Stimulated activated naive B cell treated with anti-CD40 and anti-IgM and Interleukin-4, amounts not matched to agents 10 μg/mL and 1 μg/mL and 100 μg/mL, for 72 hours (primary cell): ENCODE measurements at regions not wholly inside any gene's neighbourhood (a gene's known extent, or its start where the extent isn't known, plus 50 kb on each side); places are given as distances from the start of the nearest gene placed in this dataset.
"Not testable (repeated sequence)": the region's sequence is repeated elsewhere in the genome, so short reads cannot be mapped to it uniquely, and the experiment has no call there.

ENCODE experiments used
- ATAC-seq, 2 donors: fragments of 150-1000 bp; cut with Tn5 transposase; replicated peaks; 2 replicates each; pipeline ENCODE4 v1.10.0; 2021; ENCODE audit warnings: moderate library complexity in 1 of 2
- DNase-seq: peaks from one replicate; pipeline ENCODE4 v3.0.0; 2021
- H3K27ac Mint-ChIP-seq: one replicate; pipeline ENCODE4 v1.8.0; 2022; ENCODE audit warnings: mild to moderate bottlenecking, mixed read lengths
- H3K27me3 Mint-ChIP-seq, 2 donors: one replicate each; pipeline ENCODE4 v1.8.0; 2022; ENCODE audit warnings: mixed read lengths in 2 of 2
- H3K36me3 Mint-ChIP-seq, 2 donors: one replicate each; pipeline ENCODE4 v1.8.0; 2022; ENCODE audit warnings: mixed read lengths in 2 of 2, mild to moderate bottlenecking in 1 of 2
- H3K4me1 Mint-ChIP-seq, 2 donors: one replicate each; pipeline ENCODE4 v1.8.0; 2022; ENCODE audit warnings: mixed read lengths in 2 of 2, mild to moderate bottlenecking in 1 of 2
- H3K4me3 Mint-ChIP-seq, 2 donors: one replicate each; pipeline ENCODE4 v1.8.0; 2022; ENCODE audit warnings: mild to moderate bottlenecking in 2 of 2, mixed read lengths in 2 of 2, moderate library complexity in 1 of 2
- H3K9me3 Mint-ChIP-seq, 2 donors: one replicate each; pipeline ENCODE4 v1.8.0; 2022; ENCODE audit warnings: mixed read lengths in 2 of 2, mild to moderate bottlenecking in 1 of 2

DNA sequence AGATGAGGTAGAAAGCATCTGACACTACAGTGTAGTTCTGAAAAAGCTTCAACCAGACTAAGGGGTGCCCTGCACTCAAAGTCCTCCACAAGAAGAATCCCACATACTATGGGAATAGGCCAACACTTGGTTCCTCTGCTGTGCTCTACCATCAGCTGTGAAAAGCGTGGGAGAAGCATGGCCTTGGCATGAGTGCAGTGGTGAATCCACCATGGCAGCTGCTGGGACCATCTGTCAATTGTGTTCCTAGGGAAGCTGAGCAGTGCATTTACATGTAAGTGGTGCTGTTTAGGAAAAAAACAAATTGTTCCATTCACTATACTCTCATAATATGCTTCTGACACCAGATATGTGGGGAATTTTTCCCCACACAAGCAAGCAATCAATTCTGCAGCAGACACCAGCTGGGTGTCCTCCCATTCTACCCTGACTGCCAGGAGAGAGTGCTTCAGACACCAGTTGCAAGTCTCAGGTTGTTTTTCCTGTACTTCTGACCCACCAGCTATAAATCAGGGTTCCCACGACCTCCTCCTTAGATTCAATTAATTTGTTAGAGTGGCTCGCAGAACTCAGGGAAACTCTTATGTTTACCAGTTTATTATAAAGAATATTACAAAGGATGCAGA lies 230.8 kb upstream of the CHRM3 start:
- H3K4me1 Mint-ChIP-seq, result no peaks in the 10 kb centered on the region

DNA sequence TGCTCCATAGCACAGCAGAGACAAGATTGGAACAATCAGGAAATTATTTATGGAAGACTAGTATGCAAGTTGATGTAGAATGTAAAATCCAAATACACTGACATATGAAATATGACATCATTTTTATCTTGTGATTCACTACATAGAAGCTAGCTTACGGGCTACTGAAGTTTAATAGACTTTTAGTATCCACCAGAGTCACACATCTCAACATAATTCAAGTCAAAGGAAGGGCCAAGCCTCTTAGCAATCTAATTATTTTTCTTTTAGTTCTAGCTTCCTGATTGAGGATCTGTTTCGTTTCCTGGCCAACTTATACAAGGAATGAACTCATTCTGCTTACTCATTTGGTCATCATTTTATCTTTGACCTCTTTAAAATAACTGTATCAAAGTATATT lies 234.4 kb upstream of the CHRM3 start:
- ATAC-seq (no peak), DNase-seq (no peak)
- H3K27ac Mint-ChIP-seq, result no peak overlapping the region
- H3K4me1 Mint-ChIP-seq, result no peaks in the 10 kb centered on the region
- H3K9me3 Mint-ChIP-seq, result peaks cover 4 to 7% of the 10 kb centered on the region in 2 donors
- no peaks in the 10 kb centered on the region for H3K36me3 Mint-ChIP-seq
- no peak overlapping the region for H3K4me3 Mint-ChIP-seq
- H3K27me3 Mint-ChIP-seq, result no peaks in the 10 kb centered on the region

More for the DNA sequence above, 230.8 kb upstream of the CHRM3 start:
- H3K27ac Mint-ChIP-seq, result no peak overlapping the region
- H3K4me3 Mint-ChIP-seq, result no peak overlapping the region
- no peak for DNase-seq
- no peaks in the 10 kb centered on the region for H3K36me3 Mint-ChIP-seq
- ATAC-seq, result no peak
- H3K9me3 Mint-ChIP-seq, result peaks cover 4 to 5% of the 10 kb centered on the region in 2 donors
- no peaks in the 10 kb centered on the region for H3K27me3 Mint-ChIP-seq

DNA sequence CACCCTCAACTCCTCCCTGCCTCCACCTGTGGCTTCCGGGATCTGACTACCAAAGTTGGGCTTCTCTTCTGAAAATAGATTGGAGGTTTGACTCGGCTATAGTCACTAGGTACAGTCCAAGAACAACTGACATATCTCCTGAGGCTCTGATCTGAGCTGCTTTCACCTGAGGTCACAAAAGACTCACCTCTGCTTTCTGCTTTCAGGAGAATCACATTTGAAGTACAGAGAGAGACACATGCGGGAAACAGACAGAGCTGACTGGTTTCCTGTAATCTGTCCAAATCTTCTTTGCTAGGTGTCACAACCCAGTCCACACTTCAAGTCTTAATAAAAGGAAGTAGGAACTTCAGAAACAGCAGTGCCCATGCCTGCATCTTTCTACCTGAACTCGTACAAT lies 245.4 kb upstream of the CHRM3 start:
- ATAC-seq (no peak), DNase-seq (no peak)
- Mint-ChIP-seq H3K27me3 (no peaks in the 10 kb centered on the region), H3K27ac (no peak overlapping the region), H3K9me3 (peaks cover 2 to 4% of the 10 kb centered on the region in 2 donors), H3K4me1 (no peaks in the 10 kb centered on the region), H3K4me3 (no peak overlapping the region), H3K36me3 (no peaks in the 10 kb centered on the region)

DNA sequence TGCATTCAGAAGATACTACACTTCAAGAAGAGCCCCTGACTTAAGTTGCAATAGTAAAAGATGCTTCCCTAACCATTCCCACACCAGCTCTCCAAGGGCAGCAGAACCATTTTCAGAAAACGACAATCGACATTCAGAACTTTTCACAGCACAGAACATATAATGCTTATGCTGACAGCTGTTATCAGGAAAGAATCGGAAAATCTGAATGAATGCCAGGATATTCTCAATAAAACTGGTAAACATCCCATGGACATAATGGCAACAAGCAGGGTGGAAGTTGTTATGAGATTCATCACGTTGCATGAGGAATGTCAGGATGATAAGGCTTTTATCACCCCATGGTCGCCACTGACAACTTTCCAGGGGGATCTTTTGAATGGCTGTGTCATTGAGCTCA lies 246.6 kb upstream of the CHRM3 start:
- DNase-seq (no peak), ATAC-seq (no peak)
- Mint-ChIP-seq H3K4me3 (no peak overlapping the region), H3K27ac (no peak overlapping the region), H3K27me3 (no peaks in the 10 kb centered on the region), H3K36me3 (no peaks in the 10 kb centered on the region), H3K9me3 (peaks cover 6 to 10% of the 10 kb centered on the region in 2 donors), H3K4me1 (no peaks in the 10 kb centered on the region)

DNA sequence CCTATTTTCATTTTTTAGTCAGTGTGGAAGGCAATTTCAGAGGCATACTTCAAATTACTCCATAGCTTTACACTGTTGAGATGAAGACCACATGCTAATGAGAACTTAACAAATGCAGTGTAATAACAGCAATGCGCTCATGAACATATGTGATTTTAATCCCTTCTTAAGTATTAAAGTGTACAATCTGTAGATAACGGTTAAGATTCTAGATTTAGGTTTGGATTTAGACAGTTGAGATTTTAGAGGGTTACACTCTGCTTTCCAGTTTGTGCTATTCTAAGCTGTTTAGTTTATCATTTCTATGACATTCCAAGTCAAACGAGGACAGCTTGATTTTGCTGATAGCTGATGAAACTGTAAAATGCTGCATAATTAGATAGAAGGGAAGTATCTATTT lies 257.8 kb upstream of the CHRM3 start:
- no peaks in the 10 kb centered on the region for H3K36me3 Mint-ChIP-seq

DNA sequence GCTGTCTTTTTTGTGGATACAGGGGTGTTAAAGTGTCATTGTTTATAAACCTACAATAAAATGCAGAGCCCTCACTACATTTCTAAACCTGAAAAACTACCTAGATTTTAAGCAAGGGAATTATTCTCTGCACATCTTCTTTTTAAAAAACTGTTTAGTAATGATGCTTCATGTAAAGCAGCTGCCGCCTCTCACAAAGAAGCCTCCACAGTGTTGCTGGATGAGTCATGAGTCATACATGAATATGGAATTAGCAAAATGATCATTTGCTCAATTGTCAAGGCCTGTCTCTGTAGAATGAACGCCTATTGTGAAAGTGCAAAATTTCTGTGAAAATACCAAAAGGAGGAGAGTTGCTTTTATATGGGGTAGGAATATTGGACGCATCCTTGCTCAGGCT lies 259.5 kb upstream of the CHRM3 start:
- ATAC-seq (no peak), DNase-seq (no peak)
- no peaks in the 10 kb centered on the region for H3K36me3 Mint-ChIP-seq
- no peaks in the 10 kb centered on the region for H3K27me3 Mint-ChIP-seq
- H3K4me3 Mint-ChIP-seq, result no peak overlapping the region
- H3K4me1 Mint-ChIP-seq, result no peaks in the 10 kb centered on the region
- no peak overlapping the region for H3K27ac Mint-ChIP-seq
- H3K9me3 Mint-ChIP-seq, result no peaks in the 10 kb centered on the region

More for the DNA sequence above, 257.8 kb upstream of the CHRM3 start:
- Mint-ChIP-seq H3K9me3 (no peaks in the 10 kb centered on the region), H3K4me1 (no peaks in the 10 kb centered on the region), H3K27ac (no peak overlapping the region), H3K27me3 (no peaks in the 10 kb centered on the region), H3K4me3 (no peak overlapping the region)
- DNase-seq, result no peak
- no peak for ATAC-seq

DNA sequence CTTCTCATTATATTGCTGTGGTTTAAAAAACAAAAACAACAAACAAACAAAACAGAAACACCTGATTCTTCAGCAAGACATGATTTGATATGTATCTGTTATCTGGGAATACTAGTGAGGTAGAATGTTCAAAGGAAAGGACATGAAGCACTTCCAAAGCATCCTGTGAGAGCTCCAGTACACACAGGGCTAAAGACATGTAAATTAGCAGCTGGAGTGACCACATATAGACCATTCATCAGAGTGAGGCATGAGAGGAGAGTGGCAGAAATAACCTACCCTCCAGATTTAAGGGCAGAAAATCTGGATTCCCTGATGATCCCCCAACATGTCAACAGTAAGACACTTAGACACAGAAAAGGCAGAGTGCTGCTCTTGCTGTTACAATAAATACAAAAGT lies 260.5 kb upstream of the CHRM3 start:
- H3K4me3 Mint-ChIP-seq, result no peak overlapping the region
- H3K27me3 Mint-ChIP-seq, result no peaks in the 10 kb centered on the region
- no peak overlapping the region for H3K27ac Mint-ChIP-seq
- no peaks in the 10 kb centered on the region for H3K4me1 Mint-ChIP-seq
- no peak for DNase-seq
- no peaks in the 10 kb centered on the region for H3K36me3 Mint-ChIP-seq
- peaks cover 0 to 2% of the 10 kb centered on the region in 2 donors for H3K9me3 Mint-ChIP-seq
- ATAC-seq, result no peak

DNA sequence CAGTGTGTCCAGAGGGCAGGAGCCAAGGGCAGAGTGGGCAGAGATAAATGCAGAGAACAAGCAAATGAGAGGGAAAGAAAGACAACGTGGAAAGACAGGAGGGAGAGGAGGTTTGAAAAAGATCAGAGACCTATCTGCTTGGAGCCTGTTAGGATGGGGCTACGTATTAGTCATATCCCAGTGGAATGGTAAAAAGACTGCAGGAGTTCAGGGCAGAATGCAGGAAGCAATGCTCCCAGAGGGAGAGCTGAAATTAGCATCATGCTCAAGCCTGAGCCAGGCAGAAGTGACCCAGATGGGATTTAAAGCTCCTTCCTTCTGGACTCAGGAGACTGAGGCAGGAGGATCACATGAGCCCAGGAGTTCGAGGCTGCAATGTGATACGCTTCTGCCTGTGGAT lies 261.3 kb upstream of the CHRM3 start:
- no peaks in the 10 kb centered on the region for H3K4me1 Mint-ChIP-seq
- no peak overlapping the region for H3K4me3 Mint-ChIP-seq
- peaks cover 0 to 2% of the 10 kb centered on the region in 2 donors for H3K9me3 Mint-ChIP-seq
- no peak overlapping the region for H3K27ac Mint-ChIP-seq
- ATAC-seq (no peak), DNase-seq (no peak)
- H3K27me3 Mint-ChIP-seq, result no peaks in the 10 kb centered on the region
- H3K36me3 Mint-ChIP-seq, result no peaks in the 10 kb centered on the region

DNA sequence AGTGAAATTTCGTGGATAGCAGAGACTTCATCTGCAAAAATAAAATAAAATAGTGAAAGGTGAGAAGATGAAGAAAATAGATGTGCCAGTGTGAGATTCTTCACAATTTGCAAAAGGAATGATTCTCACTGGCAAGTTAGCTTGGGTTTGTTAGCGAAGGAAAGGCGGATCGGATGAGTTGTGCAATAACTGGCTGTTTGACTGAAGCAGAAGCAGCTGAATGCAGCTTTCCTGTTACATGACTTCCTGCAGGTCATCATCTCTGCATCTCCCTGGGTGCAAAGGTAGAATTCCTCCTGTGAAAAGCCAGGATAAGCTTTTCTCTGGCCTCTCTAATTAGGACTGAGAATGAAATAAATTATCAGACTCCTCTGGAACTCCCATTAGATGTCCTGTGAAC lies 263.1 kb upstream of the CHRM3 start:
- H3K9me3 Mint-ChIP-seq, result peaks cover 0 to 2% of the 10 kb centered on the region in 2 donors
- no peaks in the 10 kb centered on the region for H3K36me3 Mint-ChIP-seq
- no peaks in the 10 kb centered on the region for H3K27me3 Mint-ChIP-seq
- no peak overlapping the region for H3K27ac Mint-ChIP-seq
- no peak for DNase-seq
- H3K4me3 Mint-ChIP-seq, result no peak overlapping the region
- ATAC-seq, result no peak
- no peaks in the 10 kb centered on the region for H3K4me1 Mint-ChIP-seq

DNA sequence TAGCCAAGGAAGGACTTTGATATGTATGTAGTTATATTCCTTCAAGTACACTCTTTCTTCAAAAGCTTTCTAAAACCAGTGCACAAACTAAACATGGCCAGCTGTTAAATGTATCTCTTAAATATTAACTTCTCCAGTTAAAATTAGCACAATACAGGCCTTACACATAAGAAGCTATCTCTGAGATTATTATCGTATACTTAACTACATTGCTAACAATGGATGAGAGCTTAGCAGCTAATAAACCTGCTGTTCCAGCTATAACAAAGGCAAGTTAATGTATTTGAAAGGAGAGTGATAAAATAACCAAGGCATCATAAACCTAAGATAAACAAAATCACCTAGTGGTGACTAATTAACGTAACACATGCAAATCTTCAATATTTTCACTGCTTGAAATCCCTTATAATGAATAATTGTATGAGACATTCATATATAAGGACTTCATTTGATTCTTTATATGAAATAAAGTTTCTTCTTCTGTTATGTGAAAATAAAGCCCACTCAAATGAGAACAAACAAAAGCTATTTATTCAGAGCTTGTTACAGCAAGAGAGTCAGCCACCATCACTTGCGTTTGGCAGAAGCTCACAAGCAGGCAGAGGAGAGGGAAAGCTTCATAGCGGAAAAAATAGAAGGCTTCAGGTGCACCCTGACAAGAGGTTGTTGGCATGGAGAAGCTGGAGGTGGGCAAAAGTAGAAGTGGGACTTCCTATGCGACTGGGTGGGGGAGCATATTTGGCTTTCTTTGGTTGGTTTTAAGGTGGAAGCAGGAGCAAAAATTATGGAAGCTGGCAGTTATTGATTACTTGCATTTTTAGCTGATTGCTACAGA lies 274.1 kb upstream of the CHRM3 start:
- H3K36me3 Mint-ChIP-seq, result no peaks in the 10 kb centered on the region
- ATAC-seq (no peak), DNase-seq (no peak)
- H3K27me3 Mint-ChIP-seq, result no peaks in the 10 kb centered on the region
- H3K4me3 Mint-ChIP-seq, result no peak overlapping the region
- H3K4me1 Mint-ChIP-seq, result no peaks in the 10 kb centered on the region
- H3K27ac Mint-ChIP-seq, result no peak overlapping the region
- H3K9me3 Mint-ChIP-seq, result no peaks in the 10 kb centered on the region

DNA sequence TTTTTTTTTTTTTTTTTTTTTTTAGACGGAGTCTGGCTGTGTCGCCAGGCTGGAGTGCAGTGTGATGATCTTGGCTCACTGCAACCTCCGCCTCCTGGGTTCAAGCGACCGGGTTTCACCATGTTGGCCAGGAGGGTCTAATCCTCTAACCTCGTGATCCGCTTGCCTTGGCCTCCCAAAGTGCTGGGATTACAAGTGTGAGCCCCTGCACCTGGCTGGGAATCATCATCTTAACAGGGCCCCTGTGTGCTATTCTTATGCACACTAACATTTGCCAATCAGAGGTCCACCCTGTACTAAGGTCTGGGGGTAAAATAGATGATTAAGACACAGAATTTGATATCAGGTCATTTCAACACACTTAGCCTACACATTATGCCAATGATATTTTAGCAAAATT lies 278.7 kb upstream of the CHRM3 start:
- Mint-ChIP-seq H3K9me3 (no peaks in the 10 kb centered on the region), H3K4me1 (no peaks in the 10 kb centered on the region)
- DNase-seq, result no peak

DNA sequence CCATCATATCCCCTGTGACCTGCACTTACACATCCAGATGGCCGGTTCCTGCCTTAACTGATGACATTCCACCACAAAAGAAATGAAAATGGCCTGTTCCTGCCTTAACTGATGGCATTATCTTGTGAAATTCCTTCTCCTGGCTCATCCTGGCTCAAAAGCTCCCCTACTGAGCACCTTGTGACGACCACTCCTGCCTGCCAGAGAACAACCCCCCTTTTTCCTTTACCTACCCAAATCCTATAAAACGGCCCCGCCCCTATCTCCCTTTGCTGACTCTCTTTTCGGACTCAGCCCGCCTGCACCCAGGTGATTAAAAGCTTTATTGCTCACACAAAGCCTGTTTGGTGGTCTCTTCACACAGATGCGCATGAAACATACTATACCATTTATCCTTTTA lies 279.7 kb upstream of the CHRM3 start:
- not testable (repeated sequence) for H3K36me3 Mint-ChIP-seq, H3K27me3 Mint-ChIP-seq, DNase-seq, H3K4me1 Mint-ChIP-seq, ATAC-seq, H3K27ac Mint-ChIP-seq, H3K4me3 Mint-ChIP-seq, H3K9me3 Mint-ChIP-seq

More for the DNA sequence above, 278.7 kb upstream of the CHRM3 start:
- H3K4me3 Mint-ChIP-seq, result no peak overlapping the region
- no peaks in the 10 kb centered on the region for H3K36me3 Mint-ChIP-seq
- H3K27ac Mint-ChIP-seq, result no peak overlapping the region
- ATAC-seq, result no peak
- no peaks in the 10 kb centered on the region for H3K27me3 Mint-ChIP-seq

DNA sequence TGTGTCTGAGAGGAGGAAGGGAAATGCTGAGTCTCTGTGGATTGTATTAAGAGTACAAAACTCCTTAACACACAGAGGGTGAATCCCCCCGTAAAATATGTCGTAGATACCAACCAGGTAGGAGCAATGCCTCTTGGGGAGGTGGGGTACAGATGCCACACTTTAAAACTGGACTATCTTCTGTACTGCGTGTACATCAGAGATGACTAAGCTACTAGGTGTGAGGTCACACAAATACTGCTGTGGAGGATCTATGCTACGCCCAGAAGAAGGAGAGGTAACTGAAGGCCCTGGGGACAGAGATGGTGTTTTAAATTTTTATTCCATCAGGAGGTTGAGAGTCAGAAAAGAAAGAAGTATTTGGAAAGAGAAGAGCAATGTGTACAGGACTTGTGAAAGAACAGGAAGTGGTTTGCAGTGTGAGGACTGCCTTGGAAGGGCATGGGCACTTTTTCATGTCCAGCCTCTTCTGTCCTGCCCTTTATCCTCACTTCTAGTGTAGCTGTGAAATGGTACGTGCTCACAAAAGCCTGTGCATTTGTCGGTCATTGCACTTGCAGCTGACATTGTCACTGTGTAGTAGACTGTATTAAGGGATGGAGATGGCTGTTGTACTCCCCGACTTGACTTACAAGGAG lies 287.8 kb upstream of the CHRM3 start:
- no peak overlapping the region for H3K27ac Mint-ChIP-seq
- H3K4me3 Mint-ChIP-seq, result no peak overlapping the region
- no peaks in the 10 kb centered on the region for H3K36me3 Mint-ChIP-seq
- DNase-seq (no peak), ATAC-seq (no peak)
- H3K27me3 Mint-ChIP-seq, result no peaks in the 10 kb centered on the region
- H3K4me1 Mint-ChIP-seq, result no peaks in the 10 kb centered on the region
- peaks cover 0 to 1% of the 10 kb centered on the region in 2 donors for H3K9me3 Mint-ChIP-seq

DNA sequence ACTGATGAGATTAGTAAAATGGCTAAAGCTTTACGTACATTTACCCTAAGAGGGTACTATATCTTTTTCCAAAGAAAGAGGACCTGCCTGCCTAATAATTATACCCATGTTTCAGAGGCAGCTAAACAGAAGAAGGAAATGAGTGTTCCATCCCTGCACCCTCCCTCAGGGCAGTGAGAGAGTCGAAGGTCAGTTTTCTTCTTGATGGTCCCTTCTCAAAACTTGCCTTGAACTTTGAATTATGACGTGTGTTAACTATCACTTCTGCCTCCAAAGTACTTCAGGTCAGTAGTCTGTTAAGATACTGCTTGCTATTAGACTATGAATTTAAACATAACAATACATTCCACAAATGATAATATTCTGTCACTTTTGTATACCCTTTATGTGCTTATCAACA lies 294.8 kb upstream of the CHRM3 start:
- Mint-ChIP-seq H3K27ac (no peak overlapping the region), H3K9me3 (peaks cover 0 to 3% of the 10 kb centered on the region in 2 donors), H3K36me3 (no peaks in the 10 kb centered on the region), H3K4me3 (no peak overlapping the region), H3K4me1 (no peaks in the 10 kb centered on the region), H3K27me3 (no peaks in the 10 kb centered on the region)
- no peak for DNase-seq
- ATAC-seq, result no peak
